ENCODE measurements at regions not wholly inside any gene's neighbourhood (a gene's known extent, or its start where the extent isn't known, plus 50 kb on each side); places are given as distances from the start of the nearest gene placed in this dataset.
"Not testable (repeated sequence)": the region's sequence is repeated elsewhere in the genome, so short reads cannot be mapped to it uniquely, and the experiment has no call there.

DNA sequence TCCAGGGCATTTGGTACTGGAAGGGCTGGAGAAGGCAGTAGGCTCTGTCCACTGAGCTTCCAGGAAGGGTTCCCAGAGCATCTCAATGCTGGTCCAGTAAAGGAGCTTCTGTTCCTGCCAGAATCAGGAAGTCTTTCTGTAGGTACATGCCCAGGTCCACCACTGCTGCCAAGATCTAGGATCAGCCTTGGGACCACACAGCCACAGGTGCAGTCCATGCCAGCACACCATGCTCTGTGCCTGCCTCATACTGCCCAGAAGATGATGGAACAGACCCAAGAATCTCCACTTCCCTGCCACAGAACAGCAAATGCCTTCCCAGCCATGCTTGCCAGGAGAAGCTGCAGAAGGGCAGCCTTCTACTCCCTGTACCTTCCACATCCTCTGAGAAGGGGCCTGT, 89.3 kb downstream of the CDRT15L2 start:
- not testable (repeated sequence) for TF ChIP-seq EZH2 (IDR thresholded peaks at IDR 0.05; ENCODE audit: low read length, missing control alignments)
- TF ChIP-seq, protein P1, sequence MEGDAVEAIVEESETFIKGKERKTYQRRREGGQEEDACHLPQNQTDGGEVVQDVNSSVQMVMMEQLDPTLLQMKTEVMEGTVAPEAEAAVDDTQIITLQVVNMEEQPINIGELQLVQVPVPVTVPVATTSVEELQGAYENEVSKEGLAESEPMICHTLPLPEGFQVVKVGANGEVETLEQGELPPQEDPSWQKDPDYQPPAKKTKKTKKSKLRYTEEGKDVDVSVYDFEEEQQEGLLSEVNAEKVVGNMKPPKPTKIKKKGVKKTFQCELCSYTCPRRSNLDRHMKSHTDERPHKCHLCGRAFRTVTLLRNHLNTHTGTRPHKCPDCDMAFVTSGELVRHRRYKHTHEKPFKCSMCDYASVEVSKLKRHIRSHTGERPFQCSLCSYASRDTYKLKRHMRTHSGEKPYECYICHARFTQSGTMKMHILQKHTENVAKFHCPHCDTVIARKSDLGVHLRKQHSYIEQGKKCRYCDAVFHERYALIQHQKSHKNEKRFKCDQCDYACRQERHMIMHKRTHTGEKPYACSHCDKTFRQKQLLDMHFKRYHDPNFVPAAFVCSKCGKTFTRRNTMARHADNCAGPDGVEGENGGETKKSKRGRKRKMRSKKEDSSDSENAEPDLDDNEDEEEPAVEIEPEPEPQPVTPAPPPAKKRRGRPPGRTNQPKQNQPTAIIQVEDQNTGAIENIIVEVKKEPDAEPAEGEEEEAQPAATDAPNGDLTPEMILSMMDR (conservative IDR thresholded peaks at IDR 0.05 in 1 of 2, IDR thresholded peaks at IDR 0.05 in 1 of 2; ENCODE audit: low read depth in 1 of 2, low read length in 2 of 2) = not testable (repeated sequence)
